ENCODE measurements at regions not wholly inside any gene's neighbourhood (a gene's known extent, or its start where the extent isn't known, plus 50 kb on each side); places are given as distances from the start of the nearest gene placed in this dataset.
A peak's percentile ranks its signal among the peaks of the same experiment; 100 is the strongest.

DNA sequence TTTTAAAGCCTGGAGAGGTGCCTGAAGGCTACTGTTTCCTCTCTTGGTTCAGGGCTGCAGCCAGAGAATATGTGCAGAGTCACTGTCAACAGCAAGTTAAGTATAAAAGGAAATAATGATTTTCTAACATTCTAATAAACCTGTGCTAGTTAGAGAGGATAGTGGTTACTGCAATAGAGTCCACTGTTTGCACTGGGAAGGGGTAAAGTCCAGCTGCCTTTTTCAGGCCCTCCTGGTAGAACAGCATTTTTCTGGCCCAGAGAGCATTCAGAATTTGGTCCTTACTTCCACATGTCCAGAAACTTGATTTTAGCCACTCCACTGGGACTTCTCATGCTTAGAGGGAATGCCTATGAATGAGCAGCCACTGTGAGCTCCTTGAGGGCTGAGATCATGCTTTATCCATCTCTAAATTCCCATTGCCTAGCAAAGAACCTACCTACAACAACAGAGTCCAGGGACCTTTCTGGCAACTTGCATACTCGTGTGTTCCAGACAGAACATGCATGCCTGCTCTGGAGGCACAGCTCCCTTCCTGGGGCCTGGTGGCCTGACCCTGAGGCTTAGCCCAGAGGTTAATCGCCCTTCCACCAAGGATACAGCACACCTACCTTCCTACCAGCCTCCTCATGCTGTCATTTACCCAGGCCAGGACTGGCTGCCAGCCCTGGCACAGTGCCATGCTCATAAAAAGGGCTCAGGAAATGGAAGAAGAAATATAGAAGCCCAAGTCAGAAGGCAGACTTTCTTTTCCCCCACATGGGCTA lies 50.3 kb upstream of the ATP13A3 start:
- Mint-ChIP-seq H3K27ac (peak overlapping the region; percentile 31), H3K4me3 (no peak overlapping the region), H3K9me3 (peaks cover 7% of the 10 kb centered on the region), H3K36me3 (ENCODE audit: low read depth) (no peaks in the 10 kb centered on the region), H3K27me3 (peaks cover 4% of the 10 kb centered on the region), H3K4me1 (peaks cover 8% of the 10 kb centered on the region)
- no peak for ATAC-seq (replicated peaks)
